HL-60 (cell line): ENCODE measurements at regions not wholly inside any gene's neighbourhood (a gene's known extent, or its start where the extent isn't known, plus 50 kb on each side); places are given as distances from the start of the nearest gene placed in this dataset.

Experiments used
- CTCF ChIP-seq: IDR thresholded peaks from one replicate; pipeline ENCODE4 v1.5.1; 2011; ENCODE audit warnings: low read length, control low read depth, inconsistent platforms; ENCODE audit not compliant: insufficient read depth
- POLR2AphosphoS5 ChIP-seq: IDR thresholded peaks from 2 replicates; pipeline ENCODE4 v1.6.1; 2012; ENCODE audit warnings: low read depth
- REST ChIP-seq: IDR thresholded peaks from 2 replicates; pipeline ENCODE4 v1.6.1; 2012; ENCODE audit warnings: low read depth; ENCODE audit not compliant: insufficient replicate concordance

GRCh38 chr2:143840601-143841000 is 679.3 kb downstream of the ZEB2 start:
- TF ChIP-seq REST (no peak), CTCF (no peak), POLR2AphosphoS5 (no peak)
